ENCODE measurements at regions not wholly inside any gene's neighbourhood (a gene's known extent, or its start where the extent isn't known, plus 50 kb on each side); places are given as distances from the start of the nearest gene placed in this dataset.

- TF ChIP-seq ZNF121 (CRISPR knock-in tag; IDR thresholded peaks at IDR 0.05) (no peak), E2F1 (CRISPR knock-in tag; IDR thresholded peaks at IDR 0.05) (no peak)
Observed at GRCh38 chr15:96629511-96629910, 299.0 kb downstream of the NR2F2 start.

Data from WTC11 (cell line).